ENCODE measurements at regions not wholly inside any gene's neighbourhood (a gene's known extent, or its start where the extent isn't known, plus 50 kb on each side); places are given as distances from the start of the nearest gene placed in this dataset.

GRCh38 chr5:87770601-87771121 is 357.9 kb upstream of the CCNH start:
- DNase-seq (ENCODE audit: low read depth) = no peak
- no peak overlapping the region for H3K4me3 ChIP-seq (ENCODE audit: low read depth, low read length)

- H3K4me3 ChIP-seq (ENCODE audit: low read depth, low read length) = no peak overlapping the region
- DNase-seq (ENCODE audit: low read depth) = no peak
Measured at GRCh38 chr5:87770016-87770570, 357.4 kb upstream of the CCNH start.

- H3K4me3 ChIP-seq (ENCODE audit: low read depth, low read length) = no peak overlapping the region
- DNase-seq (ENCODE audit: low read depth) = no peak
Measured at GRCh38 chr5:87769157-87769556, 356.4 kb upstream of the CCNH start.

GRCh38 chr5:87768190-87768589 is 355.5 kb upstream of the CCNH start:
- no peak for DNase-seq (ENCODE audit: low read depth)
- no peak overlapping the region for H3K4me3 ChIP-seq (ENCODE audit: low read depth, low read length)

DNA sequence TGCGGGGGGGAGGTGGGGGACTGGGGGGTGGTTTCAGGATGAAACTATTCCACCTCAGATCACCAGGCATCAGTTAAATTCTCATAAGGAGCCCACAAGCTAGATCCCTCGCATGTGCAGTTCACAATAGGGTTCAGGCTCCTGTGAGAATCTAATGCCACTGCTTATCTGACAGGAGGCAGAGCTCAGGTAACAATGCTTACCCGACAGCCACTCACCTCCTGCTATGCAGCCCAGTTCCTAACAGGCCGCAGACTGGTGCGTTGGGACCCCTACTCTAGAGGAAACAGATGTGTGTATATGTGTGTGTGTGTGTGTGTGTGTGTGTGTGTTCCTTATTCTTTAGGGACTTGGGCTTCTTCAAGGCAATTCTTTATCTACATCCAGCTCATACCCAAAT is 352.3 kb upstream of the CCNH start:
- no peak overlapping the region for H3K4me3 ChIP-seq (ENCODE audit: low read depth, low read length)

DNA sequence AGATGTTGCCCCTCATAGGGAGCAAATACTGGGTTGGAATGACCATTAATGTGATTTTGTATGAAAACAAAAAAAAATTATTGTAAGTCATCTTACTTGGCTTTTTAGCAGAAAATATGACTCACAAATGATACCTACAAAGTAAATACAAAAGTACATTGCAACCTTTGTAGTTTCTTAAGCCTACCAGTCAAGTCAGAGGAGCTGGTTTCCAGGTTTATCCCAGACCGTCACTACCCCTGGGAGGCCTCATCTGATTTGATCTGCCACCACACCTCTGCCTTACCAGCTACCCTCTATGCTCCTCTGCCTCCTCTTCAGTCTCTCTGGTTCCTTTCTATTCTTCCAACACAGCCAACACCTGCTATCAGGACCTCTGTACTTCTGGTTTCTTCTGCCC is 349.9 kb upstream of the CCNH start:
- no peak overlapping the region for H3K4me3 ChIP-seq (ENCODE audit: low read depth, low read length)
- no peak for DNase-seq (ENCODE audit: low read depth)

More for the DNA sequence above, 352.3 kb upstream of the CCNH start:
- DNase-seq (ENCODE audit: low read depth) = no peak

- DNase-seq (ENCODE audit: low read depth) = no peak
Measured at GRCh38 chr5:87756951-87757350, 344.2 kb upstream of the CCNH start.

DNA sequence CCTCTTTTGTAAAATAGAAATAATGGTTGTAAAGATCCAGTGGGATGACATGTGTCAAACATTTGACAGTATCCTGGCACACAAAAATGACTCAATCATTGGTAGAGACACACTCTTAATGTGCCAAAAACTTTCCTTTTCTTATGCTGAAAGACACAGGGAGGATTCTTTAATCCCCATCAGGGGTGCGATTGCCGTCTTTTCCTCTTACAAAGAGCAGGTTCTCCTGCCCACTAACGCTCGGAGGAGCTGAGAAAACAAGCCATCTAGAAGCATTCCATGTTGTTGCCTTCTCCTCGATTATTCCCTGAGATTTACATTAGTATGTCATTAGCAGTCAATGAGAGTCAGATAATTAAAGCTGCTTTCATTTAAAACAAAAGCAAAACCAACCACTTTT is 342.6 kb upstream of the CCNH start:
- DNase-seq (ENCODE audit: low read depth) = no peak
- no peak overlapping the region for H3K4me3 ChIP-seq (ENCODE audit: low read depth, low read length)

More at GRCh38 chr5:87756951-87757350, 344.2 kb upstream of the CCNH start:
- H3K4me3 ChIP-seq (ENCODE audit: low read depth, low read length) = no peak overlapping the region

DNA sequence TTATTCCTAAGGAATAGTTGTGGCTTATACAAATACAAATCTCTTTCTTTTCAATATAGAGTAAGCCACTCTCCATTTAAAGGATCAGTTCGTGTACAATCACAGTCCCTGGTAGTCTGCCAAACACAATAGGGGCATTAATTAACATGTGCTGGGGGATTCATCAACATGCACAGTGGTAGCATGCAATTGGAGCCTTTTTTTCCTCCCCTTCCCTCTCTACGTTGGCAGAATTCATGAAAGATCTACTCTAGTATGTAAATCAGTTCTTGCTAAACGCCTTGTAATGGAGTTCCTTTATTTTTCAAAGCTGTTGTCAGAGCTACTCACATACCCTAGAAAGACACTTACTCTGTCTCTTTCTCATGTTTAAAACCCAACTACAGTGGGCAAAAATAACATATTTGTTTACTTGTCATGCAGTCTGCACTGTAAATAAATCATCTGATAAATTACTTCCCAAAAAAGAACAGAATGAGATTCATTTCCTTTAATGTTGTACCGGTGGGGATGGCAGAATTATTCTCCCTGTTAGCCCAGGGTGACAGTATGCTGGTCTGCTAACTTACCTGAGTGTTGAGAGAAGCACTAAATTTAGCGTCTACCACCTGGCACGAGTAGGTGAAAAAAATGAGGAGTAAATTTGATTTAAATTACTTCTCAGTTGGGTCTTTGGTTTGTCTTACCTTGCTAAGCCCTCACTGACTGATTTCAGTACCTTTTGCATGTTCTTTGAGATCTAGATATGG is 341.5 kb upstream of the CCNH start:
- no peak overlapping the region for H3K4me3 ChIP-seq (ENCODE audit: low read depth, low read length)
- no peak for DNase-seq (ENCODE audit: low read depth)

- H3K4me3 ChIP-seq (ENCODE audit: low read depth, low read length) = no peak overlapping the region
- no peak for DNase-seq (ENCODE audit: low read depth)
Measured at GRCh38 chr5:87752362-87752761, 339.6 kb upstream of the CCNH start.

DNA sequence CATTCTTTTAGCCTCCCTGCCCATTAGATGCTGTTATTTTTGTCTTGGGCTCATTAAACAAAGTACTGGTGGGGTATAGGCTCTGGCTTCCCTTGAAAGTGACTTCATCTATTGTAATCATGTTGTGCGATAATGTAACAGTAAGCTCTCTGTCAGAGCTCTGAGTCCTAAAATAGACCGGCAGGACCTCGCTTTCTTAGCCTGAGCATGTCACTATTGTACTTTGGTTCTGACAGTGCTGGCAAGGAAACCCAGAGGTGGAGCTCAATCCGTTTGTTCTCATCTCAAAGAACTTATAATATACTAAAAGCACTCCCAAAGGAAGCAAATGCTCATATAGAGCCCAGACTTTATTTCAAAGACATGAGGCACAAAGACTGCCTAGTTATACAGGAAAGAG is 339.1 kb upstream of the CCNH start:
- no peak for DNase-seq (ENCODE audit: low read depth)
- no peak overlapping the region for H3K4me3 ChIP-seq (ENCODE audit: low read depth, low read length)

DNA sequence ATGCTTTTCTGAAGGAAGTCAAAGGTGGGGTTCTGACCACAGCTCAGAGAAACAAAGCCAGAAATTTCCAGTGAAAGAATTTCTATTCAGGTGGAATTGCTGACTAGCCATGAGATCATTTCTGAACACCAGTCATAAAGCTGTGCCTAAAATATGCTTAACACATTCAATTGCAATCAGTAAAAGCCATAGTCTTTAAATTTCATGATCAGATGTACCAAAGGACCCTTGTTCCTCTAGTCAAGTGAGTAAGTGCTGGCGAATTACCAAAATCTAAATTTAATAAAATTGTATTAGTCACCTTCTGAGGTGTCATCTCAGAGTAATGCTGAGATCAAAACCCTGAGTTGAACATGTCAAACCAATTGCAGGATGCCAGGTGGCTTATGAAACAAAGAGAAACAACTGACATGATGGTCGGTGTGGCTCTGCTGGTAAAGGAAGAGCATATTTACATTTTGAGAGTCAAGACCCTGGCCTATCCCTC is 334.2 kb upstream of the CCNH start:
- no peak for DNase-seq (ENCODE audit: low read depth)
- H3K4me3 ChIP-seq (ENCODE audit: low read depth, low read length) = no peak overlapping the region

GRCh38 chr5:87746341-87746740 is 333.6 kb upstream of the CCNH start:
- no peak for DNase-seq (ENCODE audit: low read depth)
- H3K4me3 ChIP-seq (ENCODE audit: low read depth, low read length) = no peak overlapping the region

GRCh38 chr5:87741881-87742280 is 329.2 kb upstream of the CCNH start:
- DNase-seq (ENCODE audit: low read depth) = no peak
- no peak overlapping the region for H3K4me3 ChIP-seq (ENCODE audit: low read depth, low read length)

GRCh38 chr5:87735923-87736322 is 323.2 kb upstream of the CCNH start:
- H3K4me3 ChIP-seq (ENCODE audit: low read depth, low read length) = no peak overlapping the region
- no peak for DNase-seq (ENCODE audit: low read depth)

- no peak for DNase-seq (ENCODE audit: low read depth)
- no peak overlapping the region for H3K4me3 ChIP-seq (ENCODE audit: low read depth, low read length)
Measured at GRCh38 chr5:87733897-87734296, 321.2 kb upstream of the CCNH start.

DNA sequence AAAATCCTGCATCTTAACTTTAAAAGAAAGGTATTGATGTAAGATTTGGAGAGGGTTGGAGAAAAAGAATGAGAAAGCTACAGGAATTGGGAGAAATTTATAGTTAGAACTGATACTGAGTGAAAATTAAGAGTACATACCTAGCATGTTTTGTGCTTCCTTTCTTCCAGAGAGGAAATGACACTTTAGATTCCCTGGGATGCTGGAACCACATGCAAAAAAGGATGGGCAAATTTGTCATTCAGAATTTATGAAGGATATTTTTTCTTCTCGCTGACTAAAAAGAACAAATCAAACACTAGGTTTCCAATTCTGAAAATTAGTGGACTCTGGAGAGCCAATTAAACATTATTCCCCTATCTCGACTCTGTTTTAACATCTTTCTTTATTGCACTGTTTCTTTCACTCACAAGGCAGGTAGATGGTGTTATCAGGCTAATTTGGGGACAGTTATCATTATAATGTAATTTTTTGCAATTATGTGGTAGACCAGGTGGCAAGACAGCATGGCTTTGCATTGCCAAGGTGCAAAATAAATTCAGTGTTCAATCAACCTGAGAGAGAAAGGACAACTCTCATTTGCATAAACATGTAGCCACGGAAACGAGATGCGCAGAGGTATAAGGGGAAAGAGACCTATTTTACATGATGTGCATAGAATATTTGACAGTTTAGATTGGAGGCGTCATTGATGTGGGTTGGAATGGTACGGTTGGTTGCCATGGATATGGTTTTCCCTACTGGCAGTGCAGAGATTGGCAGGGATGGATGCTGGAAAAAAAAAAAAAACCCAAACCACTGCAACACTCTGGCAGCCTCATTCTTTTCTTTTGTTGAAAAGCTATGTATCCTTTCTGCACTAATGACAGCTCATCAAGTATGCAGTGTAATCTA is 320.4 kb upstream of the CCNH start:
- H3K4me3 ChIP-seq (ENCODE audit: low read depth, low read length) = no peak overlapping the region
- no peak for DNase-seq (ENCODE audit: low read depth)

- no peak for DNase-seq (ENCODE audit: low read depth)
- no peak overlapping the region for H3K4me3 ChIP-seq (ENCODE audit: low read depth, low read length)
Measured at GRCh38 chr5:87729781-87730180, 317.1 kb upstream of the CCNH start.

GRCh38 chr5:87722286-87722685 is 309.6 kb upstream of the CCNH start:
- DNase-seq (ENCODE audit: low read depth) = no peak
- H3K4me3 ChIP-seq (ENCODE audit: low read depth, low read length) = no peak overlapping the region

Measured in skeletal muscle cell (primary cell).